MCF 10A (cell line): ENCODE measurements at regions not wholly inside any gene's neighbourhood (a gene's known extent, or its start where the extent isn't known, plus 50 kb on each side); places are given as distances from the start of the nearest gene placed in this dataset.

Experiments
- BruUV-seq: library from RNA; stranded (reverse); fragments of 400-500 nt; replicated peaks from 2 replicates; lab custom pipeline; 2021; lab: Mats Ljungman, UMichigan
- CTCF ChIA-PET: fragments of 300-600 bp; sonication (Branson Sonifier 250); formaldehyde crosslinking; extraction: SDS; loops from one replicate; lab custom pipeline; 2021; ENCODE audit warnings: antibody characterized with exemption, inconsistent platforms; lab: Yijun Ruan, JAX
- POLR2A ChIA-PET: fragments of 300-600, 350-650 bp; sonication (Branson Sonifier 250); formaldehyde crosslinking; extraction: SDS; loops from one replicate; lab custom pipeline; 2020; ENCODE audit warnings: antibody characterized with exemption, inconsistent platforms; lab: Yijun Ruan, JAX
- DNase-seq: peaks from one replicate; pipeline ENCODE4 v3.0.0-alpha.2; 2018; ENCODE audit not compliant: unreplicated experiment
- H3K27ac Mint-ChIP-seq: one replicate; pipeline ENCODE4 v1.8.0; 2022; ENCODE audit warnings: mild to moderate bottlenecking, low read depth, mixed read lengths; ENCODE audit not compliant: unreplicated experiment
- H3K27me3 Mint-ChIP-seq: one replicate; pipeline ENCODE4 v1.8.0; 2022; ENCODE audit warnings: mixed read lengths; ENCODE audit not compliant: insufficient read depth, unreplicated experiment
- H3K36me3 Mint-ChIP-seq: one replicate; pipeline ENCODE4 v1.8.0; 2022; ENCODE audit warnings: mild to moderate bottlenecking, moderate library complexity, mixed read lengths; ENCODE audit not compliant: insufficient read depth, unreplicated experiment
- H3K4me1 Mint-ChIP-seq: one replicate; pipeline ENCODE4 v1.8.0; 2022; ENCODE audit warnings: mixed read lengths; ENCODE audit not compliant: insufficient read depth, unreplicated experiment
- H3K4me3 Mint-ChIP-seq: one replicate; pipeline ENCODE4 v1.8.0; 2022; ENCODE audit warnings: mild to moderate bottlenecking, moderate library complexity, mixed read lengths; ENCODE audit not compliant: unreplicated experiment
- H3K9me3 Mint-ChIP-seq: one replicate; pipeline ENCODE4 v1.8.0; 2022; ENCODE audit warnings: mixed read lengths; ENCODE audit not compliant: unreplicated experiment
- intact Hi-C: fragments of 100-400 bp; cut with micrococcal nuclease; formaldehyde crosslinking; loops from 2 replicates; pipeline ENCODE4 v1.14.1; 2022
- TF ChIP-seq, protein P1 (sequence below): fragments of 200-600 bp; IDR thresholded peaks from one replicate; pipeline ENCODE4 v1.8.0; 2022; ENCODE audit warnings: antibody characterized with exemption, mild to moderate bottlenecking; ENCODE audit not compliant: unreplicated experiment

GRCh38 chr14:49951229-49951607 lies 58.3 kb downstream of the ARF6 start:
- Mint-ChIP-seq H3K9me3 (no peaks in the 10 kb centered on the region), H3K4me3 (peak overlapping the region; percentile 60), H3K27ac (peak overlapping the region; percentile 84), H3K4me1 (peaks cover 38% of the 10 kb centered on the region), H3K27me3 (no peaks in the 10 kb centered on the region), H3K36me3 (no peaks in the 10 kb centered on the region)
- BruUV-seq, result no TSS peak
- TF ChIP-seq, protein P1, sequence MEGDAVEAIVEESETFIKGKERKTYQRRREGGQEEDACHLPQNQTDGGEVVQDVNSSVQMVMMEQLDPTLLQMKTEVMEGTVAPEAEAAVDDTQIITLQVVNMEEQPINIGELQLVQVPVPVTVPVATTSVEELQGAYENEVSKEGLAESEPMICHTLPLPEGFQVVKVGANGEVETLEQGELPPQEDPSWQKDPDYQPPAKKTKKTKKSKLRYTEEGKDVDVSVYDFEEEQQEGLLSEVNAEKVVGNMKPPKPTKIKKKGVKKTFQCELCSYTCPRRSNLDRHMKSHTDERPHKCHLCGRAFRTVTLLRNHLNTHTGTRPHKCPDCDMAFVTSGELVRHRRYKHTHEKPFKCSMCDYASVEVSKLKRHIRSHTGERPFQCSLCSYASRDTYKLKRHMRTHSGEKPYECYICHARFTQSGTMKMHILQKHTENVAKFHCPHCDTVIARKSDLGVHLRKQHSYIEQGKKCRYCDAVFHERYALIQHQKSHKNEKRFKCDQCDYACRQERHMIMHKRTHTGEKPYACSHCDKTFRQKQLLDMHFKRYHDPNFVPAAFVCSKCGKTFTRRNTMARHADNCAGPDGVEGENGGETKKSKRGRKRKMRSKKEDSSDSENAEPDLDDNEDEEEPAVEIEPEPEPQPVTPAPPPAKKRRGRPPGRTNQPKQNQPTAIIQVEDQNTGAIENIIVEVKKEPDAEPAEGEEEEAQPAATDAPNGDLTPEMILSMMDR, result no peak
- ChIA-PET POLR2A (interaction anchor here (0.7 to 13.5 kb wide), 31 partner anchors 10 to 581 kb away, joined by 3 to 222 read pairs (median 9); partner anchors contain the start of genes ARF6, MAP4K5 and NEMF), CTCF (interaction anchor here (0.6 to 5.3 kb wide), 12 partner anchors 11 to 98 kb away, joined by 3 to 42 read pairs (median 6); partner anchors contain the start of gene NEMF)
- intact Hi-C loops, result no loop called here
- DNase-seq, result no peak

DNA sequence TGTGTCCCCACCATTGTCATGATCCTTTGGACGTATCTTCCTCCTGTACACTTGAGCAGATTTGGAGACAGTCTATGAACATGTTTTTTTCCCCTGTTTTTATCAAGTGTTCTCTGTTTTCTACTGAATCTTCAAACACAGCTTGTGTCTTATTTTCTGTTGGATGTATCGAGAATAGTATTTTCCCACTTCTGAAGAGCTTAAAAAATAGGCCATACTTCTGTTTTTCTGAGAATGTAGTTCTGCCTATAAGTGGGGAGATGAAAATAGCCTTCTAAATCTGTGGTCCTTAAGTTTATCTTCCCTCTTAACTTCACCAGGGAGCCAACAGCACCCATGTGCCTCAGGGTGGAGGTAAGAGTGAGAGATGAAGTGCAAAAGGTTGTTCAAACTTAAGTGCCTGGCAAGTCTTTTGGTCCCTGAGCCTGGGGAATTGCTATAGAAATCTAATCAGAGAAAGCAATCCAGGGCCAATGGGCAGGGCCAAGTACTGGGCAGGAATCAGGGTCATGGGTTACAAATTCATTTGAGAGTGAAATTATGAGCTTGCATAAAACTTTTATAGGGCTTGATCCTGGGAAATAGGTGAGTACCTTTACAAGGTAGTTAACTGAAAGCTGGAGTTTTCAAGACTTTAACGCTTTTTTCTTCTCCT lies 58.9 kb downstream of the ARF6 start:
- intact Hi-C loops, result no loop called here
- peaks cover 32% of the 10 kb centered on the region for H3K4me1 Mint-ChIP-seq
- no peaks in the 10 kb centered on the region for H3K9me3 Mint-ChIP-seq
- H3K36me3 Mint-ChIP-seq, result no peaks in the 10 kb centered on the region
- BruUV-seq, result no TSS peak
- TF ChIP-seq, protein P1, result no peak
- DNase-seq, result no peak
- peak overlapping the region; percentile 84 for H3K27ac Mint-ChIP-seq
- no peak overlapping the region for H3K4me3 Mint-ChIP-seq
- H3K27me3 Mint-ChIP-seq, result no peaks in the 10 kb centered on the region
- POLR2A ChIA-PET, result interaction anchor here (0.6 to 13.5 kb wide), 25 partner anchors 9 to 1406 kb away, joined by 3 to 222 read pairs (median 10); partner anchors contain the start of genes ARF6, SOS2 and VCPKMT
- CTCF ChIA-PET, result interaction anchor here (0.6 to 5.3 kb wide), 15 partner anchors 10 to 184 kb away, joined by 3 to 42 read pairs (median 4); partner anchors contain the start of genes KLHDC2 and NEMF

DNA sequence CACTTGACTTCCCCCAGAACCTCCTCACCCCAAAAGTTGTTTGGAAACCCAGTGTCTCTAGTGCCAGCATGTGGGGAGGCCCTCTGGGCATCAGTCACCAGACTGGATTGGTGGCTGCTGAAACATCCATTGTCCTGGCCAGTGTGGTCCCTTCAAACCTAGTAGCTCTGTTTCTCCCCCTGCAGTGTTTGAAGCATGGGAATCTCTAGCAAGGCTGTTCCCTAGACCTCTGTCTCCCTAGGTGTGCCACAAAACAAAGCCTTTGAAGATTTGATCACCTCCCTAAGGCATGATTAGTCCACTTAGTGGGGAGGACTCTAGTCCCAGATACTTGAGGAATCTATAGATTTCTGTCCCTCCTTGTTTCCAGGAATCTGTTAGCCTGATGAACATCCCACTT lies 60.3 kb downstream of the ARF6 start:
- CTCF ChIA-PET, result interaction anchor here (0.8 to 5.3 kb wide), 9 partner anchors 8 to 92 kb away, joined by 3 to 42 read pairs (median 3); no protein-coding TSS in a partner anchor
- no peaks in the 10 kb centered on the region for H3K27me3 Mint-ChIP-seq

More for the DNA sequence above, 60.3 kb downstream of the ARF6 start:
- no peak overlapping the region for H3K27ac Mint-ChIP-seq
- BruUV-seq, result no TSS peak
- H3K4me3 Mint-ChIP-seq, result no peak overlapping the region
- TF ChIP-seq, protein P1, result no peak
- POLR2A ChIA-PET, result interaction anchor here (0.6 to 13.5 kb wide), 16 partner anchors 8 to 278 kb away, joined by 3 to 222 read pairs (median 6); partner anchors contain the start of genes ARF6 and SOS2
- no peaks in the 10 kb centered on the region for H3K36me3 Mint-ChIP-seq
- intact Hi-C loops, result no loop called here
- no peaks in the 10 kb centered on the region for H3K9me3 Mint-ChIP-seq
- H3K4me1 Mint-ChIP-seq, result peaks cover 27% of the 10 kb centered on the region
- DNase-seq, result no peak
